SH-SY5Y (cell line): ENCODE measurements at regions not wholly inside any gene's neighbourhood (a gene's known extent, or its start where the extent isn't known, plus 50 kb on each side); places are given as distances from the start of the nearest gene placed in this dataset.

Experiments
- GATA2 ChIP-seq: IDR thresholded peaks from 2 replicates; pipeline ENCODE4 v1.6.1; 2011; ENCODE audit warnings: mild to moderate bottlenecking, low read depth, low read length
- GATA3 ChIP-seq: IDR thresholded peaks from 2 replicates; pipeline ENCODE4 v1.6.1; 2011; ENCODE audit warnings: low read depth, mild to moderate bottlenecking, low read length, moderate library complexity

DNA sequence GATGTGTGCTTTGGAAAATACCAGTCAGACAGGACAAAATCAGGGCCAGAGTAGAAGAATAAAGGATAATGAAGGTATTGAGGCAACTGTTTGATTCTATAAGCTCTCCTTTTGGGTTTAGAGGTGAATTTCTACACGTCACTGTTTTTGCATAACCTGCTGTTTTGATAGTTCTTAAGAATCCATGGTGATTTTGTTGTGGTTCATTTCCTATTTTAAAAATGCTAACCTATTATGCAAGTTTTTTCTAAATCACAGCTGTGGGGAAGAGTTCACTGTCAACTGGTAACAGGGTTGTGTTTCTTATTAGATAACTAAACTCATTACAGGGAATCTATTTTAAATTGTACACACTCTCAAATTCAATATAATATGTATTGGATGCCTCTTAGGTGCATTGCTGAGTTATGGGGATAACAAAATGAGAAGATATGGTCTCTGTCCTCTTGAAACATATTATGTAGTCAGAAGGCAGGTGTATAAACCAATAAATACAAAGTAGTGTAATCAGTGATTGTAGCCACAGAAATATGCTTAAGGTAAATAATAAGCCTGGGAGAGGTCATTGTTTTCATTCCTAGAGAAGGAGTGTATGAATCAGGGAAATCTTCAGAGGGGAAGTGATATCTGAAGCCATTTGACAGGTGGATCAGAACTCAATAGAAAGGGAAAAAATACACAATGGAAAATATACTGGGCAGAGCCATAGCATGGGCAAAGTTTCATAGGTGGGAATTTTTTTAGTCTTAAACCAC, 192.5 kb downstream of the FAT3 start:
- no peak for TF ChIP-seq GATA3
- TF ChIP-seq GATA2, result no peak
